GM18873 (cell line): ENCODE measurements at regions not wholly inside any gene's neighbourhood (a gene's known extent, or its start where the extent isn't known, plus 50 kb on each side); places are given as distances from the start of the nearest gene placed in this dataset.

Experiments used
- ATAC-seq: cut with Tn5 transposase; IDR thresholded peaks from one replicate; pipeline ENCODE4 v1.9.1; 2021; ENCODE audit warnings: mild to moderate bottlenecking, moderate library complexity, moderate number of reproducible peaks; ENCODE audit not compliant: unreplicated experiment, low FRiP score

DNA sequence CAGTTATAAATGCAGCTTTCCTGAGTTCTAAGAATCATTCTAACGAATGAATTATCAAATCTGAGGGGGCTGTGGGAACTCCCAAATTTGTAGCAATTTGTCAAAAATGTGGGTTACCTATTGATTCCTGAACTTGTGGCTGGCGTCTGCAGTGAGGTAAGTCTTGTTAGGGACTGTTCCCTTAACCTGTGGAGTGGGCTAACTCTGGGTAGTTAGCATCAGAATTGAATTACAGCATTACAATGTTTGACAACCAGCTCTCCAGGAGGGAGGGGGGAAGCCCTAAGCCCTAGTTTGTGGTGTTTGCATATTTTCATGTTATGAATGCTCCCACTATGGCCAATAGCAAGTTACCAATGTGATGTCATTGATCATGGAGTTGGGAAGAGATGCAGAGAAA is 65.9 kb upstream of the STT3B start:
- no peak for ATAC-seq

DNA sequence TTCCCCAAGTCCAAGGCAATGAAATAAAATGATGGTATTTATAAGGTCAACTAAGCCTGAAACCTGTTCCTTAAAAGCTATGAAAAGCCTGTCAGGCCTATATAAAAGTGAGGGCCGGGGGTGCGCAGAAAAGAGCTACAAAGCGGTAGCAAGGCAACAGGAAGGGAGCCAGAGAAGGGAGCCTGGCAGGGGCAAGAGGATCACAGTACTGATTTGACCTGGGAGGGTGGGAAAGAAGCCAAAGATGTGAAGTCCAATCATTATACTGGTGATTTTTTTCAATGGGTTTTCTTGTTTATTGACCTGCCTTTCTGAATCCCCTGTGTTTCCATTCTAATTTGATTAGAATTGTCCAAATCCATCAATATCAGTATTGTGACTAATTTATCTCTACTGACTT is 64.3 kb upstream of the STT3B start:
- no peak for ATAC-seq

DNA sequence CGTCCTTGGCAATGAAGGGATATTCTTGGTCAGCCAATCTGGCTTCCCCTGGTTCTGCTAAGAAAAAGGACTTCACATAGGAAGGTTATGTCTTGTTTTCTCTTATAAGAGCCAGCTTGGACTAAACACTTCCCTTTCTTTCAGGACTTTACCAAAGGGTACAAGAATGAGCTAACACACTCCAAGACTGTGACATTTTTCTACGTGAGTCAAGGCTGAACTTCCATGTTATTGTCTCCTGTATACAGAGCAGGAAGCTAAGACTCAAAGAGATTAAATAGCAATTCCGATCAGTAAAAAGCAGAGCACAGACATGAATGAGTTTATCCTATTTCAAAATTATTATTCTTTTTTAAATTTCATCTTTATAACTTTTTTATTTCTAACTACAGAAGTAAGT is 63.3 kb upstream of the STT3B start:
- no peak for ATAC-seq

DNA sequence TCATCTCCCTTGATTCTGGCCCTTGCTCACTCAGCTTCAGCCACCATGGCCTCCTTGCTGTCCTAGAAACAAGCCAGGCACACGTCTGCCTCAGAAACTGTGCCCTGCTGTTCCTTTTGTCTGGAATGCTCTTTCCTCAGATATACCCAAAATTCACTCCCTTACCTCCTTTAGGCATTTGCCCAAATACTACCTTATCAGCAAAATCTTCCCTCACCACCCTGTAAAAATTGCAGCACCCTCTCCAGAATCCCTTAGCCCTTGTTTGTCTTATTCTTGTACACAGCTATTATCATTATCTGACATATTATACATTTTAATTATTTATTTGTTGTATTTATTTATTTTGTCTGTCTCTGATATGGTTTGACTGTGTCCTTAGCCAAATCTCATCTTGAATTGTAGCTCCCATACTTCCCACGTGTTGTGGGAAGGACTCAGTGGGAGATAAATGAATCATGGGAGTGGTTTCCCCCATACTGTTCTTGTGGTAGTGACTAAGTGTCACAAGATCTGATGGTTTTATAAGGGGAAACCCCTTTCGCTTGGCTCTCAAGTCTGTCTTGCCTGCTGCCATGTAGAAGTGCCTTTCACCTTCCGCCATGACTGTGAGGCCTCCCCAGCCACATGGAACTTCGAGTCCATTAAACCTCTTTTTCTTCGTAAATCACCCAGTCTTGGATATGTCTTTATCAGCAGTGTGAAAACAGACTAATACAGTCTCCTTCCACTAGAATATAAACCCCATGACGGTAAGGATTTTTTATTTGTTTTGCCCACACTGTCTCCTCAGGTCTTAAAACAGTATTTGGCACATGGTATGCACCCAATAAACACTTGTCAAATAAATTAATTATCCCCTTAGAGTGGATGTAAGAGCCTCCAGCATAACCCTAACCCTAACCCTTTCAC is 60.0 kb upstream of the STT3B start:
- ATAC-seq = no peak

DNA sequence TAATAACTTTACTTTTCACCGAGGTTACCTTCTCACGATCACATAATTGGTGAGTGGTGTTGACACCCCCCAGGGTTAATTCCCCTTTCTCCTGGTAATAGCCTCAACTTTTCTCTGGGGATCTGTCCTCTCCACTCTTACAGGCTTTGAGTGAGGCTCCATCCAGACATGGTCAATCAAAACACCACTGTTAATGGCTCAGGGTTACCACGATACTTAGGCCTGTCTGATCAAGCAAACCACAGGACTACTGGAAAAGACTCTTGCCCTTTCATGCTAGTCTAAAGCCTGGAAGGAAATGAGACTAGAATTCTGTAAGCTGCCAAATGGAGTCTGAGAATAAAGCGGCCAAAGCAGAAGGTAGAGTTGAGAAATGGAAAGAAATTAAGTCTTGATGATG is 56.5 kb upstream of the STT3B start:
- ATAC-seq = no peak

DNA sequence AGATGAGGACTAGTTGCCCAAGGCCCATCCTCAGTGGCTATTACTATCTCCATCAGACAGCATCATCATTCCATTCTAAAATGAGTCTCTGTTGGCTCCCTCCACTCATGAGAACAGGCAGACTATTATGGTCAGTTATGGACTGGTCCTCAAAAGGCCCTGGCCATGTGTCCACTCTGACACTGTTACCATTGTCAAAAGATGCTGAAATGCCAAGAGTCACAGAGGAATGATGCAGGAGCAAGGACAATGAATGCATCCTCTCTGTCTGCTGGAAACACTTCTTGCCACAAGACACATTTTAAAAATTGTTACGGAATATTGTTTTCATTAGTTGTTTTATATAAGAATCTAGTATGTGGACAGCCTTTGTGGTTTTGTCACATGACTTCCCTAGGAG is 53.3 kb upstream of the STT3B start:
- ATAC-seq = no peak

GRCh38 chr3:31481697-31482096 is 51.0 kb upstream of the STT3B start:
- ATAC-seq = no peak

DNA sequence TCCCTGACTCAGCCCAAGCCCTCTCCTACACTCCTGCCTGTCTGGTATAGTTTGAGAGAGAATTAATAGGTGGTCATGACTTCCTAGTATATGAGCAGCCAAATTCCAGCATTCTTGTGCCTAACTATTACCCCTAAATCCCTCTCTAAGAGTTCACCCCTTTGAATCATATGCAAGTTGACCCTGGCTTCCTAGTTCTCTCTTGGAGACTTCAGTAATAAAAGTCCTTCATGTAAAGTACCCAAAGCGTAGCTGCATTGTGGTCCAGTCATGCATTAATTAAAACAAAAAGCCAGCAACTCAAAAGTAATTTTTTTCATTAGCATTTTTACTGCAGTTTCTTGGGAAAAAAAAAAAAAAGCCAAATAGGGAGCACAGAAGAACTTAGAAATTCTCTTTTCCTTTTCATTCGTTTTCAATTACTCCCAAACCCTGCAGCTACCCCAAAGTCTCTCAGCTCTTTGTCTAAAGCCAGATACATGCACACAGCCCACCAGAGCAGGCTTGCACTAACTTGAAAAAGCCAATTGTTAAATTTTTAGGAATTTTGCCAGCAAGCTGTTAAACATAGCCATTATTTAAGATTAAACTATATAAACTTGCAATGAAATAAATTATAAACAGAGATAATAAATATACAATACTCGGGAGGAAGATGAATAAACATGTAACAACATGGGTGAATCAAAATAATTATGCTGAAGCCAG is 50.1 kb upstream of the STT3B start:
- no peak for ATAC-seq
